ENCODE measurements at regions not wholly inside any gene's neighbourhood (a gene's known extent, or its start where the extent isn't known, plus 50 kb on each side); places are given as distances from the start of the nearest gene placed in this dataset.
"Not testable (repeated sequence)": the region's sequence is repeated elsewhere in the genome, so short reads cannot be mapped to it uniquely, and the experiment has no call there.

DNA sequence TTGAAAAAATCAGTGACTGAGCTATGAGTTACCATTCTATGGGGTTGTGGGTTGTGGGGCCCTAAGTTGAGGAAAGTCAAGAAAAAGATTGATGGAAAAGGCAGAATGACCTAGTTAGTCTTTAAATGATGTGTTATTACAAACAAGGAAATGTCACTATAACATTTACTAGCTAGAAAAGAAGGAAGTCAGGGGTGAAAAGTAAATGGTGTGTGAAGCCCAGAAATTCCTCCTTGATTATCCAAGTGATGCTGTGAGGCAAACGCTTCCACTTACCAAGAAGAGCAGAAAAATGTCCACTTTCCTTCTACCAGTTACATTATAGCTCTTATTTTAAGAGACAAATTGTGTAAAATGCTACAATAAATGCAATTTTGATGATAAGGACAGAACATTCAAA is 285.3 kb upstream of the DPP6 start:
- not testable (repeated sequence) for TF ChIP-seq EZH2phosphoT487, EZH2 (IDR thresholded peaks at IDR 0.05)
- TF ChIP-seq, protein P1, sequence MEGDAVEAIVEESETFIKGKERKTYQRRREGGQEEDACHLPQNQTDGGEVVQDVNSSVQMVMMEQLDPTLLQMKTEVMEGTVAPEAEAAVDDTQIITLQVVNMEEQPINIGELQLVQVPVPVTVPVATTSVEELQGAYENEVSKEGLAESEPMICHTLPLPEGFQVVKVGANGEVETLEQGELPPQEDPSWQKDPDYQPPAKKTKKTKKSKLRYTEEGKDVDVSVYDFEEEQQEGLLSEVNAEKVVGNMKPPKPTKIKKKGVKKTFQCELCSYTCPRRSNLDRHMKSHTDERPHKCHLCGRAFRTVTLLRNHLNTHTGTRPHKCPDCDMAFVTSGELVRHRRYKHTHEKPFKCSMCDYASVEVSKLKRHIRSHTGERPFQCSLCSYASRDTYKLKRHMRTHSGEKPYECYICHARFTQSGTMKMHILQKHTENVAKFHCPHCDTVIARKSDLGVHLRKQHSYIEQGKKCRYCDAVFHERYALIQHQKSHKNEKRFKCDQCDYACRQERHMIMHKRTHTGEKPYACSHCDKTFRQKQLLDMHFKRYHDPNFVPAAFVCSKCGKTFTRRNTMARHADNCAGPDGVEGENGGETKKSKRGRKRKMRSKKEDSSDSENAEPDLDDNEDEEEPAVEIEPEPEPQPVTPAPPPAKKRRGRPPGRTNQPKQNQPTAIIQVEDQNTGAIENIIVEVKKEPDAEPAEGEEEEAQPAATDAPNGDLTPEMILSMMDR (IDR thresholded peaks at IDR 0.05), result not testable (repeated sequence)

Data from neural progenitor cell (in vitro differentiated cells).